HG03139 (cell line): ENCODE measurements at regions not wholly inside any gene's neighbourhood (a gene's known extent, or its start where the extent isn't known, plus 50 kb on each side); places are given as distances from the start of the nearest gene placed in this dataset.
A peak's percentile ranks its signal among the peaks of the same experiment; 100 is the strongest.
"Not testable (repeated sequence)": the region's sequence is repeated elsewhere in the genome, so short reads cannot be mapped to it uniquely, and the experiment has no call there.

Experiments
- ATAC-seq: cut with Tn5 transposase; IDR thresholded peaks from one replicate; pipeline ENCODE4 v1.9.1; 2021; ENCODE audit not compliant: unreplicated experiment

DNA sequence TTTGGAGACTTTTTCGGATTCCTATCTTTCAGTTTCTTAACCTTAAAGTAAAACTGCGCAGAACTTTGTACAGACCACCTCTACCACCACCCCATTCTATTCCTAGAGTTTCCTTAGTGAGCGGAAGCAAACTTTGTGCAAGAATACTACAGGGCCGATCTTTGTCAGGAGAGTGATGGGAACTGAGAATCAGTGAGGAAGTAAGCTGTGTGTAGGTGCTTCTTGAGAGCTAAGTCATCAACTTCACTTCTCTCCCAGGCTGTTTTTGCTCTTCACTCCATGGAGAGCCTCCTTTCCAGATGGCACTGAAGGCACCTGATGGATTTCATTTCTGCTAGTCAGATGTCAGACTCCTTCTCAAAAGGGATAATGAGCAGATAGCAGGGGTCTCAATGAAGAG lies 127.3 kb downstream of the SPATA31D1 start:
- ATAC-seq, result no peak

GRCh38 chr9:82116556-82116955 lies 128.0 kb downstream of the SPATA31D1 start:
- ATAC-seq, result no peak

DNA sequence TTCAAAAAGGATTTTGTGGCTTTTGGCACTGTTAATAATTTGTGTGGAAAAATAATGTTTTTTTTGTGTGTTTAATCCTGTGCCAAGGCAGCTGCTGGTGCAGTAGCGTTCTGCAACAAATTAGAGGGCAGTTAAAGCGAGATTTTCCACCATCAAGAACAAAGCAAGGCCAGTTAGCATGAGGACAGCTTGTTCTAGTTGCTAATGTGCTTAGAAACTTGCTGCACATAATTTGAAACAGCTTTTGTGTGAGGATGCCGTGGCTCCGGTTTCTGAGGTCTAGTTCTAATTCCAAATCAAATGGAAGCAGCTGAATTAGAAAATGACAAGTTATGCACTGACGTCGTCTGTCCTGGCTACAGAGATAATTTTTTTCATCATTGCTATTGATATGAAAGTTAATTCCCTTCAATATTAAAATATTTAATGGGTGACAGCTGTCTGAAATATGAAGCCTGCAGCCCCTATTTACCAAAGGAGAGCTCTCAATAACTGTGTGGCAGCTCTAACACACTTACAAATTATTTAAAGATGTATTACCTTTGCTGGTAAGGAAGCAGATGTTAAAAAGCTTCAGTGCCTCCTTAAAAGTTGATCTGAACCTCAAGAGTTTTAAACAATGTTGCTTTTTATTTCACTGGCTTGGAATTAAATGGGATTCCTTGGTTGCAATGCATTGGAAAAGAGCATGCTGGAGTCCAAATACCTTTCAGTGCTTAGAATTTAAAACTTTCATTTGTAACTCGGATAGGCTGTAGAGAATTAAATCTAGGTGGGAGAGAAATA lies 128.6 kb downstream of the SPATA31D1 start:
- ATAC-seq, result no peak

DNA sequence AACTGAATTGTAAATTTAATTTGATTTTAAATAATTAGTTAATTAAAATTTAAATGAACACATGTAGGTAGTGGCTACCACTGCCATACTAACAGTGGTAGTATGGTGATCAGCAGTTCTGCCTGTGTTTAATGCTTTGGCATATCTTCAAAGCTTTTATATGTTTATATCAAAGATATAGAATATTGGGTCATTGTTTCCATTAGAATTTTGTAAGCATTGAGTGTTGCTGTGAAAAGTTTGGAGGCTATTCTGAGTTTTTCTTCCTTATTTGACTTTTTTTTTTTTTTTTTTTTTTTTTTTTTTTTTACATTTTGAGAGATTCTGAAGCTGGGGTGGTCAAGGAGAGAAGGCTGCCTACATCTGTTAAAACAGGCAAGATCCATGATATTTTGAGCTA lies 134.2 kb downstream of the SPATA31D1 start:
- no peak for ATAC-seq

GRCh38 chr9:82124090-82124489 lies 135.5 kb downstream of the SPATA31D1 start:
- no peak for ATAC-seq

DNA sequence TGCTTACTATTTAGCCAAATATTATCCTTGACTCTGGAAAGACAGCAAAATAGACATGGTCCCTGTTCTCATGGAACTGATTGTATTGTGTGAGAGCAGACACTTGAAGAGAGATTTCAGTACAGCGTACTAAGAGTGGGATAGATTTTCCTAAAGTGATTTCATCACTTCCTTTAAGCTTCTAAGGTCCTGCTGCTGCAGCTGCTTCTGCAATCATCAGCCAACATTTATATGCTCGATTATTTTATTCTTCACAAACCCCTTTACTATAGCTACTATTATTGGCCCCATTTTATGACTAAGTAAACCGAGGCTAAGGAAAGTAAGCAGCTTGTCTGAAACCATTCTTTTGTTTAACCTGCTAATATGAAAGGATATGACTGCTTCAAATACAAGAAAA lies 137.7 kb downstream of the SPATA31D1 start:
- ATAC-seq, result no peak

DNA sequence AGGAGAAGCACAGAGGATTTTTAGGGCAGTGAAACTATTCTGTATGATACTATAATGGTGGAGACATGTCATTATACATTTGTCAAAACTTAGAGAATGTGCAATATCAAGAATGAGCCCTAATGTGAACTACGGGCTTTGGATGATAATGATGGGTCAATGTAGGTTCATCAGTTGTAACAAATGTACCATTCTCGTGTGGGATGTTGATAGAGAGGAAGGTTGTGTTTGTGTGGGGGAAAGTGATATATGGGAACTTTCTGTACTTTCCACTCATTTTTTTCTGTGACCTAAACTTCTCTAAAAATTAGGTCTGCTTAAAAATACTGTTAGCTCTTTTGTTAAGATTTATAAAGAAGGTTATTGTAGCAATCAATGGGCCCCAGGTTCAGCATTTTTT lies 138.9 kb downstream of the SPATA31D1 start:
- ATAC-seq, result no peak

GRCh38 chr9:82128011-82128696 lies 139.6 kb downstream of the SPATA31D1 start:
- peak; percentile 88 for ATAC-seq

DNA sequence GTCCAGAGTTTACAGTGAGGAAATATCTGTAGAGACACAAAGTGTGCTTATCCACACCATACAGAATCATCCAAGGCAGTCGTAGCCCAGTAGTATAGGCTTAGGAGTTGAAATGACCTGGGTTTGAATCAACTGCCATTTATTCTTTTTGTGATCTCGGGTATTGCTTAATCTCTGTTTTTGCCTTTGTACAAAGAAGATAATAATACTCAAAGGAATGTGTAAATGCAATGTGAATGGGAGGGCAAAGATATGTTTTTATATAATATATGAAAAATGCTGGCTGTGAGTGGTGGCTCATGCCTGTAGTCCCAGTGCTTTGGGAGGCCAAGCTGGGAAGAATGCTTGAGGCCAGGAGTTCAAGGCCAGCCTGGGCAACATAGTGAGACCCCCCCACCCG lies 141.1 kb downstream of the SPATA31D1 start:
- ATAC-seq, result no peak

DNA sequence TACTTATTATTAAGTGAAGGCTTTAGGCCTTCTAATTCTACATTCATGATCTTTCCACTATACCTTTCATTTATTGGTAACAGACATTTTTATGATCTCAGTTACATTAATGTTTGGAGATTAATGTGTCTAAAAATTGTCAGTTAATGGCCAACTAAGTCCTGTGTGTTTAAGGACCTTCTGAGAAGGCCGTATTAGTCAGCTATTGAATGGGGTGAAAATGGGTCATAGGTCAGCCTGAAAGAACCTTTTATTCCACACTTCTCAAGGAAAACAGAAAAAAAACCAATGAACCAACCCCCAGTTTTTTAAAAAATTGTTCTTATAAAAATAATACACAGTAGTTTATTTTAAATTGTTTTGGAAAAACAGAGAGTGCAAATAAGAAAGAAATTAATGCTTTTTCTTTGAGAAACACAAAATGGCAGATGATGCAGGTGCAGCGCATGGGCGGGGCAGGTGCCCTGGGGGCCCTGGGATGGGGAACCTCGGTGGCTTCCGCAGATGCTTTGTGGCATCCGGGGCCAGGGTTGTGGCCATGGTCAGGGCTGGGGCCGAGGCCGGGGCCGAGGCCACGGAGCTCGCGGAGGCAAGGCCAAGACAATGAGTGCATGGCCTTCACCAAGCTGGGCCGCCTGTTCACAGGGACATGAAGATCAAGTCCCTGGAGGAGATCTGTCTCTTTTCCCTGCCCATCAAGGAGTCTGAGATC lies 141.9 kb downstream of the SPATA31D1 start:
- ATAC-seq, result no peak

GRCh38 chr9:82131072-82131471 lies 142.5 kb downstream of the SPATA31D1 start:
- no peak for ATAC-seq

DNA sequence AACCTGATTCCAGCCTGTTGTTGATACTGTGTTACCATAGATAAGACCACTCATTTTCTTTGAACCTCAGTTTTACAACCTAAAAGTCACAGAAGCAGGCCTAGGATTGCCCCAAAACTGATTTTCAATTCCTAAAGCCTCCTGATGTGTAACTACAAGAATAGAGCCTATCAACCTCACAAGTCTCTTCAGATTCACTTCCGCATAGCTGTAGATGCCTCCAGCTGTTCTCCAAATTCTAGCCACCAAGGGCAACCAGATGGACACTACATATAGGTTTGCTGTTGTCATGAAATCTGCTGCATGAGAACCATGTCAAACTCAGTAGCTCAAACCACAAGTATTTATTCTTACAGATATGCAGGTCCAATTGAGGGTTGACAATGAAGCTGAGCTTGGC lies 143.5 kb downstream of the SPATA31D1 start:
- no peak for ATAC-seq

DNA sequence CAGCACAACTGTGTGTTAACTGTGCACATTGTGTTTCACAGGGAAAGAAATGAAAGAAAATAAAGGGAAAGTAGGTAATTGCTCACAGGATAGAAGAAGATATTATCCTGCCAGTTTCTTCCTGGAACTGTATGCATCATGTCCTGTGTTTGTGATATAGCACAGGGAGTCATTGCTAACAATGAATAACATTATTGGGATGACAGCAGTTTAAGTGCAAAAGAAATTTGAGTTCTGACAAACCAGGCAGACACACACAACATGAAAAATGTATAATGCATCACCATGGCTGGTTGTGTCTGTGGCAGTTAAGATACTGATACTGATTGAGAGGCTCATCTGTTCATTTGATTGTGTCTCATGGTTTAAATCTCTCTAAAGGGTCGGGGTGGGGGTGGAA lies 145.4 kb downstream of the SPATA31D1 start:
- ATAC-seq, result no peak

GRCh38 chr9:82135106-82135505 lies 146.5 kb downstream of the SPATA31D1 start:
- no peak for ATAC-seq

GRCh38 chr9:82138081-82138480 lies 149.5 kb downstream of the SPATA31D1 start:
- ATAC-seq, result not testable (repeated sequence)

- ATAC-seq, result no peak
Measured at GRCh38 chr9:82140471-82140870, 151.9 kb downstream of the SPATA31D1 start.

- ATAC-seq, result no peak
Measured at GRCh38 chr9:82144803-82145202, 156.2 kb downstream of the SPATA31D1 start.

- no peak for ATAC-seq
Measured at GRCh38 chr9:82146677-82147076, 158.1 kb downstream of the SPATA31D1 start.

GRCh38 chr9:82147798-82148425 lies 159.3 kb downstream of the SPATA31D1 start:
- no peak for ATAC-seq

- no peak for ATAC-seq
Measured at GRCh38 chr9:82148426-82148810, 159.8 kb downstream of the SPATA31D1 start.

DNA sequence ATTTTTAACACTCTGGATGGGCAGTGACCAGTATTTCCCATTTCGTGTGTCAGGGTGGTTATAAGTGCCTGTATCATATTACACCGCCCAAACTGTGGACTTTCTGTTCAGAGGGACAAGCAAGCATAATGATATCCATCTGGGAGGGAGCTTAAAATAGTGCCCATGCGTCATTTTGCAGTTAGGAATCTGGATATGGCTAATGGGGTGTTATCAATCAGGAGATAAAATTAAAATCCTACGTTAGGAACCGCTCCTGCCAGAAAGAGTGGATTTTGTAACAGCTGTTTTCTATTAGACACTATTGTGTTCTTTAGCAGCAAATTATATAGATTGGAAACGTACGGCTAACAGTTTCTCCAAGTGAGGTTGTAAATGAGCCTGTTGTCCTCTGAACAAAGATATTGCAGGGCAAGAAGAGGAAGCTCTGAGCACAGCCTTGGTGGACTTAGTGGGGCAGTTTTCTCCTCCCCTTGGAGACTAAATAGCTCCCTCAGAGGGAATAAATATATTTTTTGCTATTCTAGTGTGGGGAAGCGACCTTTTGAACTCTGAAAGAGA lies 160.4 kb downstream of the SPATA31D1 start:
- ATAC-seq, result no peak
